Smooth muscle cell (in vitro differentiated cells): ENCODE measurements at regions not wholly inside any gene's neighbourhood (a gene's known extent, or its start where the extent isn't known, plus 50 kb on each side); places are given as distances from the start of the nearest gene placed in this dataset.

Experiments used
- DNase-seq: peaks from one replicate; lab custom pipeline; 2025; ENCODE audit not compliant: unreplicated experiment; lab: John Stamatoyannopoulos, UW
- H2AFZ ChIP-seq: fragments of 200-600 bp; sonication (generic); 2 replicates; pipeline ENCODE4 v1.6.0; 2016; ENCODE audit warnings: antibody characterized with exemption, low read depth, mild to moderate bottlenecking
- H3F3A ChIP-seq: fragments of 200-600 bp; sonication (generic); 2 replicates; pipeline ENCODE4 v1.6.0; 2017; ENCODE audit warnings: antibody characterized with exemption, low read depth
- H3K27ac ChIP-seq: fragments of 200-600 bp; sonication (generic); 2 replicates; pipeline ENCODE4 v1.5.1; 2016; ENCODE audit warnings: low read depth, mild to moderate bottlenecking
- H3K27me3 ChIP-seq: fragments of 200-600 bp; sonication (generic); 2 replicates; pipeline ENCODE4 v1.6.1; 2016; ENCODE audit warnings: low read depth, mild to moderate bottlenecking
- H3K36me3 ChIP-seq: fragments of 200-600 bp; sonication (generic); 2 replicates; pipeline ENCODE4 v1.5.1; 2016; ENCODE audit warnings: low read depth
- H3K4me1 ChIP-seq: fragments of 200-600 bp; sonication (generic); 2 replicates; pipeline ENCODE4 v1.5.1; 2016; ENCODE audit warnings: low read depth
- H3K4me2 ChIP-seq: fragments of 200-600 bp; sonication (generic); 2 replicates; pipeline ENCODE4 v1.6.0; 2016; ENCODE audit warnings: mild to moderate bottlenecking
- H3K4me3 ChIP-seq: fragments of 200-600 bp; sonication (generic); 2 replicates; pipeline ENCODE4 v1.5.1; 2016; ENCODE audit warnings: mild to moderate bottlenecking
- H3K79me2 ChIP-seq: fragments of 200-600 bp; sonication (generic); 2 replicates; pipeline ENCODE4 v1.6.0; 2016; ENCODE audit warnings: low read depth, mild to moderate bottlenecking
- H3K9ac ChIP-seq: fragments of 200-600 bp; sonication (generic); 2 replicates; pipeline ENCODE4 v1.6.0; 2016; ENCODE audit warnings: low read depth
- H3K9me3 ChIP-seq: fragments of 200-600 bp; sonication (generic); replicated peaks from 2 replicates; pipeline ENCODE4 v1.5.1; 2016; ENCODE audit warnings: low read depth
- H4K20me1 ChIP-seq: fragments of 200-600 bp; sonication (generic); 2 replicates; pipeline ENCODE4 v1.6.0; 2016; ENCODE audit warnings: low read depth
- WGBS: methylation state at CpG from one replicate; pipeline ENCODE4 v1.1.7; 2016; ENCODE audit warnings: low lambda C conversion rate; 5-methylcytosine and 5-hydroxymethylcytosine counted together
- TF ChIP-seq, protein P1 (sequence below): fragments of 200-600 bp; sonication (generic); IDR thresholded peaks from 2 replicates; pipeline ENCODE4 v1.5.1; 2017; ENCODE audit warnings: borderline replicate concordance, mild to moderate bottlenecking, antibody characterized with exemption; ENCODE audit not compliant: insufficient read depth, poor library complexity, severe bottlenecking

DNA sequence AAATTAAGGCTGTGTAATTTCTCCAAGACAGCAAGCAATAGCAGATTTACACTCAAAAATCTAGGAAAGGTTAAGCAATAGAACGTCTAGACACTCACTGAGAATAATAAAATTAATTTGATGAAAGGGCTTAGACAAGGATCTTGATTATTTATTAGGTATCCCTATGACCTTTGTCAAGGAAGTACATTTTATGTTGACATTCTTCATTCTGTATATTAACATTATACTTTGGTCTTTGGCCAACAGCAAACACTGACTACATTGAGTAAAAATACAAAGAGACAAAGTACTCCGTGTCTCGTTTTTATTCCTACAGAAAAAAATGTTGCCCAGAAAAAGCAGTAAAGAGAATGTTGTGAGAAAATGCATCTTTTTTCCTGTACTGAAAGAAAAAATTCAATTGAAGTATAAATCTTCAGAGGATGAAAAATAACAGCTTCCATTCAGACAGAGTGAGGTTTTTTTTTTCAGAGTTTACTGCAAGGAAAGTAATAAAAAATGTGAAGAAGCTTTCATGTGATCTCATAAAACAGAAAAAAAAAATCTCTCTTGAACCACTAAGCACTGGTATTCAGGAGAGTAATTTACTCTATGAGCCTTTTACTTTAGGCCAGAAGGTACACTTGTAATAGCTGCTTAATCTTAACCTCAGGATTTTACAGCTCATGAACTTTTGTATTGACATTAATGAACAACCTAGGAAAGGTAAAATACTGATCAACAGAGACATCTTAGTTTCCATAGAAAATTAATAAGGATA is 605.0 kb downstream of the FSCB start:
- Histone ChIP-seq H4K20me1 (no peaks in the 10 kb centered on the region), H3K27me3 (no peaks in the 10 kb centered on the region), H3K27ac (no peak overlapping the region), H3K36me3 (no peaks in the 10 kb centered on the region), H3F3A (no peaks in the 10 kb centered on the region), H3K9me3 (no peaks in the 10 kb centered on the region), H3K4me1 (no peaks in the 10 kb centered on the region), H2AFZ (peak overlapping the region; percentile 57), H3K4me3 (no peak overlapping the region), H3K79me2 (no peaks in the 10 kb centered on the region), H3K4me2 (no peak overlapping the region), H3K9ac (no peak overlapping the region)
- WGBS = 65% methylated on average over 3 of the region's 3 CpGs
- no peak for DNase-seq
- TF ChIP-seq, protein P1, sequence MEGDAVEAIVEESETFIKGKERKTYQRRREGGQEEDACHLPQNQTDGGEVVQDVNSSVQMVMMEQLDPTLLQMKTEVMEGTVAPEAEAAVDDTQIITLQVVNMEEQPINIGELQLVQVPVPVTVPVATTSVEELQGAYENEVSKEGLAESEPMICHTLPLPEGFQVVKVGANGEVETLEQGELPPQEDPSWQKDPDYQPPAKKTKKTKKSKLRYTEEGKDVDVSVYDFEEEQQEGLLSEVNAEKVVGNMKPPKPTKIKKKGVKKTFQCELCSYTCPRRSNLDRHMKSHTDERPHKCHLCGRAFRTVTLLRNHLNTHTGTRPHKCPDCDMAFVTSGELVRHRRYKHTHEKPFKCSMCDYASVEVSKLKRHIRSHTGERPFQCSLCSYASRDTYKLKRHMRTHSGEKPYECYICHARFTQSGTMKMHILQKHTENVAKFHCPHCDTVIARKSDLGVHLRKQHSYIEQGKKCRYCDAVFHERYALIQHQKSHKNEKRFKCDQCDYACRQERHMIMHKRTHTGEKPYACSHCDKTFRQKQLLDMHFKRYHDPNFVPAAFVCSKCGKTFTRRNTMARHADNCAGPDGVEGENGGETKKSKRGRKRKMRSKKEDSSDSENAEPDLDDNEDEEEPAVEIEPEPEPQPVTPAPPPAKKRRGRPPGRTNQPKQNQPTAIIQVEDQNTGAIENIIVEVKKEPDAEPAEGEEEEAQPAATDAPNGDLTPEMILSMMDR = no peak

DNA sequence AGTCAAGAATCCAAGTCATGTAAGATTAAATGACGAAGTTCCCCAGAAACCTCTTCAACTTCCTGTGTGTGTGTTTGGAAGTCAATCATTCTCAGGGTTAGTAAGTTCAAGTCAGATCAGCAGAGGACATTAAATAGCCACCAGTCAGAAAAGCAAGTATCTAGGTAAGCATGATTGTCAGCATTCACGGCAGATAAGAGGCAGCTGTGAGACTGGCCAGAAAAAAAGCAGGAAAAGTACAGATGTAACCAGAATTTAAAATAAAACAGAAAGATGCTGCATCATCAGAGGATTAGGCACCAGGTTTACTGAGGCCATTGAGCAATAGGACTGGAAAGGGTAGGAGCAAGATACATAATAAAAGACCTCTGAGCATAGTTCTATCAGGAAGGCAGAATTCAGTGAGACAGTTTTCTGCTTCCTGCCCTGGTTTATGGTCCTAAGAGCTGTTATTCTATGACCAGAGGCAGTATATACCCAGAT is 606.9 kb downstream of the FSCB start:
- Histone ChIP-seq H3K27ac (no peak overlapping the region), H3K4me1 (no peaks in the 10 kb centered on the region), H4K20me1 (no peaks in the 10 kb centered on the region), H3K4me2 (no peak overlapping the region), H3K79me2 (no peaks in the 10 kb centered on the region), H3K27me3 (no peaks in the 10 kb centered on the region), H2AFZ (peak overlapping the region; percentile 67), H3F3A (no peaks in the 10 kb centered on the region), H3K36me3 (no peaks in the 10 kb centered on the region), H3K4me3 (peak overlapping the region; percentile 14), H3K9me3 (no peaks in the 10 kb centered on the region), H3K9ac (no peak overlapping the region)
- TF ChIP-seq, protein P1 = no peak
- DNase-seq = no peak
- 55% methylated on average over 2 of the region's 2 CpGs for WGBS

DNA sequence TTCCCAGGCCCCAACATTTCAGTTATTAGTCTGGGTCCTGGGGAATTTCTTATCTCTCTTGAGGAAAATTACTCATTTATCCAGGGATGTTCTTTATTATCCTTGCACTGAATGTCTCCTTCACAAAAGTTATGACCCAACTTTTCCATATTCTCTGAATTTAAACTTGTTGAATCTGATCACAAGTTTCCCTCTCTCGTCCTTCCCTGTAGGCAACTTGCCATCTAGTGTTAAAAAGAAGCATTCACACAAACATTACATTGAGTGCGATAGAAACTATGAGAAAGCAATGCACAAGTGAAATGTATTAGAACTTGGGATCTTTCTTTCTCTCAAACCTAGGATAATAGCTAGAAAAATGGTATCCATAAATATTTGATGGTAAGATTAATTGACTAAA is 608.4 kb downstream of the FSCB start:
- Histone ChIP-seq H3F3A (no peaks in the 10 kb centered on the region), H3K9me3 (no peaks in the 10 kb centered on the region), H3K27me3 (no peaks in the 10 kb centered on the region), H3K4me2 (no peak overlapping the region), H3K79me2 (no peaks in the 10 kb centered on the region), H4K20me1 (no peaks in the 10 kb centered on the region), H3K9ac (no peak overlapping the region), H3K36me3 (no peaks in the 10 kb centered on the region), H3K4me3 (no peak overlapping the region), H3K4me1 (no peaks in the 10 kb centered on the region), H3K27ac (no peak overlapping the region), H2AFZ (peak overlapping the region; percentile 2)
- DNase-seq = no peak
- 49% methylated on average over 2 of the region's 2 CpGs for WGBS
- TF ChIP-seq, protein P1 = peak; percentile 17

DNA sequence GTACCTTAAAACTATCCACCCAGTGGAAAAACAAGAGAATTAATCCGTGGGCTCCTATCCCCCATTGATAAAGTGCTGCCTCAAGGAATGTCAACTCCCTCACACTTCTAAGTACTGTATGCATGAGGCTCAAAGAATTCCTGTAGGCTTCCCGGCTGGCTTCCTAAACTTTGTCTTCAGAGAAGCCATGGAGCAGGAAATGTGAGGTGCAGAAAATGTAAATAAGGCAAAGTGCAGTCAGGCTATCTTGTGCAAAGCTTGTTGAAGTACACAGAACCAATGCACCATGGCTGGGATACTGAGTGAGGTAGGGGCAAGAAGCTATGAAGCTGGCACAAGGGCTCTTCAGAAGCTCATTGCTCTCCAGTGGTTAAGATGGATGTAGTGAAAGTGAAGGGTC is 611.0 kb downstream of the FSCB start:
- no peaks in the 10 kb centered on the region for H3K79me2 ChIP-seq

More for the DNA sequence above, 611.0 kb downstream of the FSCB start:
- no peak overlapping the region for H3K4me2 ChIP-seq
- no peak overlapping the region for H3K4me3 ChIP-seq
- H3K27ac ChIP-seq = no peak overlapping the region
- no peak overlapping the region for H2AFZ ChIP-seq
- H3K4me1 ChIP-seq = no peaks in the 10 kb centered on the region
- TF ChIP-seq, protein P1 = no peak
- H3K27me3 ChIP-seq = no peaks in the 10 kb centered on the region
- H3K9ac ChIP-seq = no peak overlapping the region
- H3K36me3 ChIP-seq = no peaks in the 10 kb centered on the region
- H3F3A ChIP-seq = no peaks in the 10 kb centered on the region
- H3K9me3 ChIP-seq = no peaks in the 10 kb centered on the region
- WGBS = 71% methylated on average over 2 of the region's 2 CpGs
- no peaks in the 10 kb centered on the region for H4K20me1 ChIP-seq
- DNase-seq = no peak
